Spleen (tissue), 11 donors: ENCODE measurements at regions not wholly inside any gene's neighbourhood (a gene's known extent, or its start where the extent isn't known, plus 50 kb on each side); places are given as distances from the start of the nearest gene placed in this dataset.

Source experiments
- DNase-seq: peaks from one replicate; pipeline ENCODE4 v3.0.0-alpha.2; 2020
- H3K27ac ChIP-seq, 8 donors: fragments of 200-600 bp; sonication (generic) in 7 of 8; 1 replicate in 4 of 8; 2 replicates in 4 of 8; pipeline versions ENCODE4 v1.5.0 to v1.8.0; 2016 to 2021; ENCODE audit warnings: inconsistent platforms in 4 of 8, mild to moderate bottlenecking in 4 of 8, moderate library complexity in 1 of 8
- H3K27me3 ChIP-seq, 7 donors: fragments of 200-600 bp; sonication (generic) in 6 of 7; replicated peaks in 1 of 7; 1 replicate in 4 of 7; 2 replicates in 3 of 7; pipeline versions ENCODE4 v1.5.0 to v1.8.0; 2016 to 2021; ENCODE audit warnings: inconsistent platforms in 3 of 7, mild to moderate bottlenecking in 1 of 7
- H3K36me3 ChIP-seq, 6 donors: fragments of 200-600 bp; sonication (generic) in 5 of 6; 1 replicate in 4 of 6; 2 replicates in 2 of 6; pipeline versions ENCODE4 v1.5.0 to v1.8.0; 2016 to 2021; ENCODE audit warnings: inconsistent platforms in 2 of 6
- H3K4me1 ChIP-seq, 6 donors: fragments of 200-600 bp; sonication (generic) in 5 of 6; 1 replicate in 3 of 6; 2 replicates in 3 of 6; pipeline versions ENCODE4 v1.5.0 to v1.8.0; 2016 to 2021; ENCODE audit warnings: inconsistent platforms in 3 of 6
- H3K4me3 ChIP-seq, 8 donors: fragments of 200-600 bp; sonication (generic) in 7 of 8; 1 replicate in 4 of 8; 2 replicates in 4 of 8; pipeline versions ENCODE4 v1.5.0 to v1.8.0; 2016 to 2021; ENCODE audit warnings: inconsistent platforms in 4 of 8, mild to moderate bottlenecking in 4 of 8, moderate library complexity in 2 of 8
- H3K9me3 ChIP-seq, 8 donors: fragments of 200-600 bp; sonication (generic) in 7 of 8; 1 replicate in 4 of 8; 2 replicates in 4 of 8; pipeline versions ENCODE4 v1.5.0 to v1.8.0; 2016 to 2021; ENCODE audit warnings: inconsistent platforms in 4 of 8
- POLR2A ChIP-seq, 3 donors: fragments of 450-650 bp; IDR thresholded peaks; one replicate each; pipeline ENCODE4 v1.5.1; 2017; ENCODE audit warnings: antibody characterized with exemption in 3 of 3, mild to moderate bottlenecking in 1 of 3
- POLR2AphosphoS5 ChIP-seq, 3 donors: sonication (generic); formaldehyde crosslinking; IDR thresholded peaks; one replicate each; pipeline ENCODE4 v1.5.1; 2017; ENCODE audit warnings: antibody characterized with exemption in 3 of 3
- WGBS, 5 donors: extraction: QIAGEN DNeasy Blood & Tissue Kit in 3 of 5; methylation state at CpG; one replicate each; pipeline versions ENCODE4 v1.1.5 to v1.1.7; 2013 to 2018; 5-methylcytosine and 5-hydroxymethylcytosine counted together
- intact Hi-C: fragments of 100-400 bp; cut with DNase I; formaldehyde crosslinking; loops from one replicate; pipeline ENCODE4 v1.15.0; 2023; ENCODE audit warnings: low total_unique reads
- TF ChIP-seq, protein P1 (sequence below), 11 experiments: fragments of 200-600 bp in 7 of 11; fragments of 450-650 bp in 4 of 11; sonication (generic) in 4 of 11; IDR thresholded peaks in 8 of 11; conservative IDR thresholded peaks in 3 of 11; 1 replicate in 7 of 11; 2 replicates in 4 of 11; pipeline versions ENCODE4 v1.4.0 to v1.8.0; 2016 to 2021; ENCODE audit warnings: antibody characterized with exemption in 11 of 11, inconsistent platforms in 4 of 11, mild to moderate bottlenecking in 1 of 11
- donor health status: healthy with polysubstance abuse.
- donor health status: DM: no; HTN: no; CAD: no; lungs with moderate emphysema.
- donor health status: DM: no; HTN: no; CAD: no.
- donor health status: Bipolar disorder and iron deficiency.
- donor health status: healthy.
- donor health status: DM: no; HTN: no; CAD: no.
- donor health status: DM: yes; HTN: yes; CAD: no.

DNA sequence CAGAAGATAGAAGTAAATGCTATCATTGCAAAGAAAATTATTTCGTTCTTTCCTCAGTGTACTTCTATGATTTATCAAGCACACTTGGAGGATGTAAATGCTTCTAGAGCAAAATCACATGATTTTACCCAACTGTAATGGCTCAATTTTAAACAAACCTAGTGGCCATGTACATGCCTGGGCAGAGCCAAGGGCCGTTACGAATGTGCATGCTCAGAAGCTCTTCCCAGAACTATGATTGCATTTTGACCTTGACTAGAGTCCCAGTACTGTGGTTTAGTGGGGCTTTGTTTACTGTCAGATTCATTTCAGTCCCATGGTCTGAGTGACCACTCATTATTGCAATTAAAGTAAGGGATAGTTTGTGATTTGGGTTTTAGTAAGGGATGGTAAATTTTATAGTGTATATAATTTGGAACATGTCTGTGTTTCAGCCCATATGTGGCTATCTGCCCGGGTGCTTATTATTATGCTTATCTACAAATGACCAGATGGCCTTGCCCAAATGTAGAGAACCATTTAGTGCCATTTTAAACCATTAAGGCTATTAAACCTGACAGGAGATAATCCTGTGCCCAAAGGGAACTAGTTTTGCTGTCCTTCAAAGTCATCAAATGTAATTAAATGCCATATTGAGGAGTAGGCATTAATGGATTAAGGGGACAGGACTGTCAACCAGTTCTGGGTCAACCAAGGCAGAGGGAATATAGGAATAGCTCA, 239.1 kb downstream of the ICOS start:
- H3K27me3 ChIP-seq = peaks cover 0 to 8% (median 0%) of the 10 kb centered on the region in 7 donors
- no peak overlapping the region for H3K4me3 ChIP-seq
- H3K9me3 ChIP-seq = no peaks in the 10 kb centered on the region
- no peaks in the 10 kb centered on the region for H3K36me3 ChIP-seq
- TF ChIP-seq POLR2A (IDR thresholded peaks at IDR 0.05) (no peak), POLR2AphosphoS5 (IDR thresholded peaks at IDR 0.05) (no peak)
- TF ChIP-seq, protein P1, sequence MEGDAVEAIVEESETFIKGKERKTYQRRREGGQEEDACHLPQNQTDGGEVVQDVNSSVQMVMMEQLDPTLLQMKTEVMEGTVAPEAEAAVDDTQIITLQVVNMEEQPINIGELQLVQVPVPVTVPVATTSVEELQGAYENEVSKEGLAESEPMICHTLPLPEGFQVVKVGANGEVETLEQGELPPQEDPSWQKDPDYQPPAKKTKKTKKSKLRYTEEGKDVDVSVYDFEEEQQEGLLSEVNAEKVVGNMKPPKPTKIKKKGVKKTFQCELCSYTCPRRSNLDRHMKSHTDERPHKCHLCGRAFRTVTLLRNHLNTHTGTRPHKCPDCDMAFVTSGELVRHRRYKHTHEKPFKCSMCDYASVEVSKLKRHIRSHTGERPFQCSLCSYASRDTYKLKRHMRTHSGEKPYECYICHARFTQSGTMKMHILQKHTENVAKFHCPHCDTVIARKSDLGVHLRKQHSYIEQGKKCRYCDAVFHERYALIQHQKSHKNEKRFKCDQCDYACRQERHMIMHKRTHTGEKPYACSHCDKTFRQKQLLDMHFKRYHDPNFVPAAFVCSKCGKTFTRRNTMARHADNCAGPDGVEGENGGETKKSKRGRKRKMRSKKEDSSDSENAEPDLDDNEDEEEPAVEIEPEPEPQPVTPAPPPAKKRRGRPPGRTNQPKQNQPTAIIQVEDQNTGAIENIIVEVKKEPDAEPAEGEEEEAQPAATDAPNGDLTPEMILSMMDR (IDR thresholded peaks at IDR 0.05 in 8 of 11, conservative IDR thresholded peaks at IDR 0.05 in 3 of 11) = no peak
- DNase-seq = no peak
- WGBS, 5 donors = 68 to 80% (median 76%) methylated on average over 4 of the region's 4 CpGs
- no peaks in the 10 kb centered on the region for H3K4me1 ChIP-seq
- intact Hi-C loops = no loop called here
- no peak overlapping the region for H3K27ac ChIP-seq

DNA sequence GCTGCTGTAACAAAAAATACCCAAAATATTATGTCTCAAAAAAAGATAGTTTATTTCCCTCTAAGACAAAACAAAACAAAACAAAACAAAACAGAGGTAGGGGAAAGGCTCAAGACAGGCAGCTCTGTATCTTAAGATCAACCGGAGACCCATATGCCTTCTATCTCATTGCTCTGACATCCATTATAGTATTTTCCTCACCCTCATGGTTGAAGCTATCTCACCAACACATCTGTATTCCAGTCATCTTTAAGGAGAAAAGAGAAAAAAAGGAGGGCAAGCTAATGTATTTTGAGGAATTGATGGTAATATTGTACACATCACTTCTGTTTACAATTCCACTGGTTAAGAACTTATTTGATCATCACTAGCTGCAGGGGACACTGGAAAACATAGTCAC, 239.7 kb downstream of the ICOS start:
- no peaks in the 10 kb centered on the region for H3K36me3 ChIP-seq
- H3K27me3 ChIP-seq = peaks cover 0 to 8% (median 0%) of the 10 kb centered on the region in 7 donors
- no peaks in the 10 kb centered on the region for H3K9me3 ChIP-seq
- H3K4me3 ChIP-seq = no peak overlapping the region
- H3K27ac ChIP-seq = no peak overlapping the region
- DNase-seq = no peak
- H3K4me1 ChIP-seq = no peaks in the 10 kb centered on the region
- WGBS, 5 donors = 60 to 100% (median 97%) methylated on average over 1 of the region's 1 CpG
- TF ChIP-seq POLR2A (IDR thresholded peaks at IDR 0.05) (no peak), POLR2AphosphoS5 (IDR thresholded peaks at IDR 0.05) (no peak)
- TF ChIP-seq, protein P1 (IDR thresholded peaks at IDR 0.05 in 8 of 11, conservative IDR thresholded peaks at IDR 0.05 in 3 of 11) = no peak
- intact Hi-C loops = no loop called here

DNA sequence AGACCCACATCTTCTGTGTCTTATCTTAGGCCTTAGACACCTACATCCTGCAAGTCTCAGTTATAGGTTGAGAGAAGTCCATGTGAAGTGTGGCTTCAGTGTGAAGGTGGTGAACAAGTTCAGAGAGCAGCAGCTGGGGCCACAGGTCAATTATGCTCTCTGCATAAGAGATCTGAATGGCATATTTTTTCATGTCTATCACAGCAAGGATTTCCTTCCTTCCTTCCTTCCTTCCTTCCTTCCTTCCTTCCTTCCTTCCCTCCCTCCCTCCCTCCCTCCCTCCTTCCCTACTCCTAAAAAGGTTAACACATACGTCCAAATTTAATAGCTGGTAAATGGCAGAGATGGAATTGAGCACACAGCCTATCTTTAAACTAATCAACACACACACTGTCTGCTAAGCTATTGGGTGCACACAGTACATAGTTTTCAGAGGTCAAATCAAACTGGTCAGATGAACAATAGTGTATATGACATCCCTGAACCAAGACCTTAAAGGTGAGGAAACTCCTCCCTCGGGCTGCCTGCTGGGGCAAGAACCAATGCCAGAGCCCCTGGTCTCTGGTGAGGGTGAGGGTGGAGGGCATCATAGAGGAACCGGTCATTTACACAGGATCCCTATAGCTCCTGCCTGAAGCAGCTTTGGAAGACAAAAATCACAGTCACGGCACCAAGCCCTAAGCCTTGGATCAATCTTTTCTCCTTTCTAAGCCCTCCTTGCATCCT, 240.9 kb downstream of the ICOS start:
- 72 to 84% (median 74%) methylated on average over 4 of the region's 4 CpGs for WGBS, 5 donors

More for the DNA sequence above, 240.9 kb downstream of the ICOS start:
- Histone ChIP-seq H3K27me3 (peaks cover 0 to 8% (median 0%) of the 10 kb centered on the region in 7 donors), H3K4me3 (no peak overlapping the region), H3K36me3 (no peaks in the 10 kb centered on the region), H3K4me1 (no peaks in the 10 kb centered on the region), H3K27ac (no peak overlapping the region), H3K9me3 (no peaks in the 10 kb centered on the region)
- TF ChIP-seq POLR2A (IDR thresholded peaks at IDR 0.05) = no peak
- TF ChIP-seq, protein P1 (IDR thresholded peaks at IDR 0.05 in 8 of 11, conservative IDR thresholded peaks at IDR 0.05 in 3 of 11) = no peak
- no peak for TF ChIP-seq POLR2AphosphoS5 (IDR thresholded peaks at IDR 0.05)
- intact Hi-C loops = no loop called here
- no peak for DNase-seq
